ENCODE measurements at regions not wholly inside any gene's neighbourhood (a gene's known extent, or its start where the extent isn't known, plus 50 kb on each side); places are given as distances from the start of the nearest gene placed in this dataset.

DNA sequence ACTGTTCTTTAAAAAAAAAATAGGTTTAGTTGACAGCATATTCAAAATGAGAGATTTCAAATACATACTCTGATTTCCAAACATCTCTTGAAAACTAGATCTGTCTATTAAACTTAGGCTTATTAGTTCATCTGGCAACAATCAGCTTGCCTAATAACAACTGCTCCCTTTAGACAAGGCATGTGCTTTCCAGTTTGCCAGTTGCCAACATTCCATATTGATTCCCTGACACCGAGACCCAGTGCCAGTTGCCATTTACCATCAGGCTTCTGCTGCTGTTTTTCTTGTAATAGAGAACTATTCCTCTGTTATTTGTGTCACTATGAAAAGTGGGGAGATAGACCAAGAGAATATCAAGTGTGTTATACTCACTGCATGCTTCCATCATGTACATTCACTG lies 256.0 kb downstream of the C1D start:
- peaks cover 27% of the 10 kb centered on the region for H3K9me3 Mint-ChIP-seq
- TF ChIP-seq, protein P1, sequence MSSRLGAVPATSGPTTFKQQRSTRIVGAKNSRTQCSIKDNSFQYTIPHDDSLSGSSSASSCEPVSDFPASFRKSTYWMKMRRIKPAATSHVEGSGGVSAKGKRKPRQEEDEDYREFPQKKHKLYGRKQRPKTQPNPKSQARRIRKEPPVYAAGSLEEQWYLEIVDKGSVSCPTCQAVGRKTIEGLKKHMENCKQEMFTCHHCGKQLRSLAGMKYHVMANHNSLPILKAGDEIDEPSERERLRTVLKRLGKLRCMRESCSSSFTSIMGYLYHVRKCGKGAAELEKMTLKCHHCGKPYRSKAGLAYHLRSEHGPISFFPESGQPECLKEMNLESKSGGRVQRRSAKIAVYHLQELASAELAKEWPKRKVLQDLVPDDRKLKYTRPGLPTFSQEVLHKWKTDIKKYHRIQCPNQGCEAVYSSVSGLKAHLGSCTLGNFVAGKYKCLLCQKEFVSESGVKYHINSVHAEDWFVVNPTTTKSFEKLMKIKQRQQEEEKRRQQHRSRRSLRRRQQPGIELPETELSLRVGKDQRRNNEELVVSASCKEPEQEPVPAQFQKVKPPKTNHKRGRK (CRISPR knock-in tag; IDR thresholded peaks at IDR 0.05; ENCODE audit: borderline replicate concordance), result no peak
- TF ChIP-seq NR1H2 (CRISPR knock-in tag; IDR thresholded peaks at IDR 0.05), result no peak
- TF ChIP-seq TEAD1 (CRISPR knock-in tag; IDR thresholded peaks at IDR 0.05), result no peak
- no peak for TF ChIP-seq ZNF138 (CRISPR knock-in tag; conservative IDR thresholded peaks at IDR 0.05)
- TF ChIP-seq AR (CRISPR knock-in tag; IDR thresholded peaks at IDR 0.05), result no peak
- TF ChIP-seq, protein P2, sequence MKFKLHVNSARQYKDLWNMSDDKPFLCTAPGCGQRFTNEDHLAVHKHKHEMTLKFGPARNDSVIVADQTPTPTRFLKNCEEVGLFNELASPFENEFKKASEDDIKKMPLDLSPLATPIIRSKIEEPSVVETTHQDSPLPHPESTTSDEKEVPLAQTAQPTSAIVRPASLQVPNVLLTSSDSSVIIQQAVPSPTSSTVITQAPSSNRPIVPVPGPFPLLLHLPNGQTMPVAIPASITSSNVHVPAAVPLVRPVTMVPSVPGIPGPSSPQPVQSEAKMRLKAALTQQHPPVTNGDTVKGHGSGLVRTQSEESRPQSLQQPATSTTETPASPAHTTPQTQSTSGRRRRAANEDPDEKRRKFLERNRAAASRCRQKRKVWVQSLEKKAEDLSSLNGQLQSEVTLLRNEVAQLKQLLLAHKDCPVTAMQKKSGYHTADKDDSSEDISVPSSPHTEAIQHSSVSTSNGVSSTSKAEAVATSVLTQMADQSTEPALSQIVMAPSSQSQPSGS (CRISPR knock-in tag; IDR thresholded peaks at IDR 0.05; ENCODE audit: borderline replicate concordance, low read depth), result no peak
- no peak for TF ChIP-seq OVOL2 (CRISPR knock-in tag; IDR thresholded peaks at IDR 0.05; ENCODE audit: borderline replicate concordance)
- TF ChIP-seq ZNF416 (CRISPR knock-in tag; IDR thresholded peaks at IDR 0.05), result no peak
- TF ChIP-seq RORB (CRISPR knock-in tag; IDR thresholded peaks at IDR 0.05), result no peak
- TF ChIP-seq ZNF121 (CRISPR knock-in tag; IDR thresholded peaks at IDR 0.05), result no peak
- no peak for TF ChIP-seq ATF1 (CRISPR knock-in tag; IDR thresholded peaks at IDR 0.05)
- TF ChIP-seq ZNF532 (CRISPR knock-in tag; IDR thresholded peaks at IDR 0.05; ENCODE audit: borderline replicate concordance), result no peak
- no peak for TF ChIP-seq JUN (CRISPR knock-in tag; IDR thresholded peaks at IDR 0.05)
- no peak for TF ChIP-seq ETV6 (CRISPR knock-in tag; IDR thresholded peaks at IDR 0.05)
- TF ChIP-seq ZNF423 (CRISPR knock-in tag; IDR thresholded peaks at IDR 0.05), result no peak
- TF ChIP-seq ZNF219 (CRISPR knock-in tag; IDR thresholded peaks at IDR 0.05; ENCODE audit: borderline replicate concordance), result no peak
- no peak for TF ChIP-seq ZNF396 (CRISPR knock-in tag; IDR thresholded peaks at IDR 0.05; ENCODE audit: borderline replicate concordance)
- no peak for TF ChIP-seq USF1 (CRISPR knock-in tag; IDR thresholded peaks at IDR 0.05)
- no peak for TF ChIP-seq TEAD4 (CRISPR knock-in tag; IDR thresholded peaks at IDR 0.05)
- TF ChIP-seq ZNF317 (CRISPR knock-in tag; IDR thresholded peaks at IDR 0.05; ENCODE audit: borderline replicate concordance, low read depth), result no peak
- no peak for DNase-seq (ENCODE audit: low spot score)
- peaks cover 5% of the 10 kb centered on the region; the same call in 1 of the 2 replicates for H3K36me3 Mint-ChIP-seq
- no peak overlapping the region for H3K27ac Mint-ChIP-seq
- no peak for ATAC-seq
- CTCF ChIA-PET, result no interaction called here
- peaks cover 2% of the 10 kb centered on the region; the same call in 1 of the 2 replicates for H3K27me3 Mint-ChIP-seq (ENCODE audit: low read depth)
- no peak overlapping the region for H3K4me3 Mint-ChIP-seq
- H3K4me1 Mint-ChIP-seq, result peaks cover 13% of the 10 kb centered on the region
- POLR2A ChIA-PET, result no interaction called here
